Panc1 (cell line): ENCODE measurements at regions not wholly inside any gene's neighbourhood (a gene's known extent, or its start where the extent isn't known, plus 50 kb on each side); places are given as distances from the start of the nearest gene placed in this dataset.

Source experiments
- ATAC-seq: fragments of 200-7000 bp; cut with Tn5 transposase; 2 replicates; pipeline ENCODE4 v1.9.1; 2020; ENCODE audit warnings: mild to moderate bottlenecking, moderate library complexity
- BruUV-seq: library from RNA; stranded (reverse); fragments of 400-500 nt; replicated peaks from 2 replicates; lab custom pipeline; 2021; lab: Mats Ljungman, UMichigan
- CTCF ChIA-PET: fragments of 300-600 bp; sonication (Branson Sonifier 250); formaldehyde crosslinking; loops from one replicate; lab custom pipeline; 2022; ENCODE audit warnings: antibody characterized with exemption; lab: Charles Lee
- POLR2A ChIA-PET: fragments of 300-600 bp; sonication (Branson Sonifier 250); formaldehyde crosslinking; loops from one replicate; lab custom pipeline; 2022; ENCODE audit warnings: antibody characterized with exemption; lab: Charles Lee
- DNase-seq: peaks from one replicate; pipeline ENCODE4 v3.0.0-alpha.2; 2010; ENCODE audit warnings: low read depth, low spot score
- H3K27ac ChIP-seq: 2 replicates; pipeline ENCODE4 v1.5.1; 2011; ENCODE audit warnings: mild to moderate bottlenecking, low read length, inconsistent platforms
- H3K27me3 ChIP-seq: fragments of 200-500 bp; sonication (Bioruptor generic); 2 replicates; pipeline ENCODE4 v1.6.0; 2014; ENCODE audit warnings: low read length, inconsistent platforms; ENCODE audit not compliant: control insufficient read depth, insufficient read depth
- H3K36me3 ChIP-seq: fragments of 200-500 bp; sonication (Bioruptor generic); 2 replicates; pipeline ENCODE4 v1.5.1; 2014; ENCODE audit warnings: inconsistent platforms, mild to moderate bottlenecking, low read length, moderate library complexity; ENCODE audit not compliant: control insufficient read depth, insufficient read depth
- H3K4me1 ChIP-seq: 2 replicates; pipeline ENCODE4 v1.5.1; 2011; ENCODE audit warnings: inconsistent platforms, mild to moderate bottlenecking, low read length, moderate library complexity; ENCODE audit not compliant: control insufficient read depth, insufficient read depth
- H3K4me3 ChIP-seq, 2 experiments: 2 replicates each; pipeline ENCODE4 v1.5.1; 2011 to 2012; ENCODE audit warnings: low read depth in 2 of 2, low read length in 2 of 2, mild to moderate bottlenecking in 2 of 2, inconsistent platforms in 1 of 2, moderate library complexity in 1 of 2
- H3K9me3 ChIP-seq: fragments of 200-500 bp; sonication (Bioruptor generic); 2 replicates; pipeline ENCODE4 v1.5.1; 2014; ENCODE audit warnings: low read depth, mild to moderate bottlenecking, inconsistent platforms, low read length, moderate library complexity; ENCODE audit not compliant: control insufficient read depth, insufficient read depth
- POLR2AphosphoS5 ChIP-seq: IDR thresholded peaks from 2 replicates; pipeline ENCODE4 v1.6.1; 2012; ENCODE audit warnings: mild to moderate bottlenecking, low read depth, low read length, moderate library complexity
- SIN3A ChIP-seq: IDR thresholded peaks from 2 replicates; pipeline ENCODE4 v1.6.1; 2012; ENCODE audit warnings: low read depth, mild to moderate bottlenecking, low read length, moderate library complexity, borderline replicate concordance; ENCODE audit not compliant: insufficient read depth
- TCF7L2 ChIP-seq: IDR thresholded peaks from 2 replicates; pipeline ENCODE4 v1.6.1; 2011; ENCODE audit warnings: mild to moderate bottlenecking, low read depth, low read length, inconsistent platforms
- in situ Hi-C: cut with HindIII; loops from 2 replicates; pipeline ENCODE4 v1.10.0; 2016; ENCODE audit warnings: low sequenced_read_pairs, low pct_unique_long_range_greater_than_20kb
- intact Hi-C: fragments of 100-400 bp; cut with micrococcal nuclease; formaldehyde crosslinking; loops from one replicate; pipeline ENCODE4 v1.10.0; 2022; ENCODE audit not compliant: unreplicated experiment
- TF ChIP-seq, protein P1 (sequence below): fragments of 450-650 bp; IDR thresholded peaks from 2 replicates; pipeline ENCODE4 v1.5.1; 2017; ENCODE audit warnings: mild to moderate bottlenecking
- TF ChIP-seq, protein P2 (sequence below), 2 experiments: IDR thresholded peaks; 2 replicates each; pipeline ENCODE4 v1.6.1; 2011 to 2012; ENCODE audit warnings: low read depth in 2 of 2, control low read depth in 1 of 2, low read length in 1 of 2, mild to moderate bottlenecking in 1 of 2, moderate library complexity in 1 of 2; ENCODE audit not compliant: insufficient read depth in 1 of 2

DNA sequence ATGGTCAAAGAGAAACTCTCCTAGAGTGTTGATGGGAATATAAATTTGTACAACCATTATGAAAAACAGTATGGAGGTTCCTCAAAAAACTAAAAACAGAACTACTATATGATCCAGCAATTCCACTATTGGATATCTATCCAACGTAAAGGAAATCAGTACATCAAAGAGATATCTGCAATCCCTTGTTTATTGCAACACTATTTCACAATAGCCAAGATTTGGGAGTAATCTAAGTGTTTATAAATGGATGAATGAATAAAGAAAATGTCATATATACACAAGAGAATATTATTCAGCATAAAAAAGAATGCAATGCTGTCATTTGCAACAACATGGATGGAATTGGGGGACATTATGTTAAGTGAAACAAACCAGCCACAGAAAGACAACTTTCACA is 1118.1 kb upstream of the PRKX start:
- Histone ChIP-seq H3K9me3 (no peaks in the 10 kb centered on the region), H3K27me3 (no peaks in the 10 kb centered on the region), H3K4me1 (no peaks in the 10 kb centered on the region), H3K4me3 (no peak overlapping the region), H3K27ac (peak overlapping the region; percentile 48; the same call in 1 of the 2 replicates), H3K36me3 (no peaks in the 10 kb centered on the region)
- in situ Hi-C loops, result no loop called here
- DNase-seq (no peak), ATAC-seq (no peak)
- intact Hi-C loops, result no loop called here
- TF ChIP-seq, protein P1, sequence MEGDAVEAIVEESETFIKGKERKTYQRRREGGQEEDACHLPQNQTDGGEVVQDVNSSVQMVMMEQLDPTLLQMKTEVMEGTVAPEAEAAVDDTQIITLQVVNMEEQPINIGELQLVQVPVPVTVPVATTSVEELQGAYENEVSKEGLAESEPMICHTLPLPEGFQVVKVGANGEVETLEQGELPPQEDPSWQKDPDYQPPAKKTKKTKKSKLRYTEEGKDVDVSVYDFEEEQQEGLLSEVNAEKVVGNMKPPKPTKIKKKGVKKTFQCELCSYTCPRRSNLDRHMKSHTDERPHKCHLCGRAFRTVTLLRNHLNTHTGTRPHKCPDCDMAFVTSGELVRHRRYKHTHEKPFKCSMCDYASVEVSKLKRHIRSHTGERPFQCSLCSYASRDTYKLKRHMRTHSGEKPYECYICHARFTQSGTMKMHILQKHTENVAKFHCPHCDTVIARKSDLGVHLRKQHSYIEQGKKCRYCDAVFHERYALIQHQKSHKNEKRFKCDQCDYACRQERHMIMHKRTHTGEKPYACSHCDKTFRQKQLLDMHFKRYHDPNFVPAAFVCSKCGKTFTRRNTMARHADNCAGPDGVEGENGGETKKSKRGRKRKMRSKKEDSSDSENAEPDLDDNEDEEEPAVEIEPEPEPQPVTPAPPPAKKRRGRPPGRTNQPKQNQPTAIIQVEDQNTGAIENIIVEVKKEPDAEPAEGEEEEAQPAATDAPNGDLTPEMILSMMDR, result no peak
- TF ChIP-seq POLR2AphosphoS5, result no peak
- TF ChIP-seq, protein P2, sequence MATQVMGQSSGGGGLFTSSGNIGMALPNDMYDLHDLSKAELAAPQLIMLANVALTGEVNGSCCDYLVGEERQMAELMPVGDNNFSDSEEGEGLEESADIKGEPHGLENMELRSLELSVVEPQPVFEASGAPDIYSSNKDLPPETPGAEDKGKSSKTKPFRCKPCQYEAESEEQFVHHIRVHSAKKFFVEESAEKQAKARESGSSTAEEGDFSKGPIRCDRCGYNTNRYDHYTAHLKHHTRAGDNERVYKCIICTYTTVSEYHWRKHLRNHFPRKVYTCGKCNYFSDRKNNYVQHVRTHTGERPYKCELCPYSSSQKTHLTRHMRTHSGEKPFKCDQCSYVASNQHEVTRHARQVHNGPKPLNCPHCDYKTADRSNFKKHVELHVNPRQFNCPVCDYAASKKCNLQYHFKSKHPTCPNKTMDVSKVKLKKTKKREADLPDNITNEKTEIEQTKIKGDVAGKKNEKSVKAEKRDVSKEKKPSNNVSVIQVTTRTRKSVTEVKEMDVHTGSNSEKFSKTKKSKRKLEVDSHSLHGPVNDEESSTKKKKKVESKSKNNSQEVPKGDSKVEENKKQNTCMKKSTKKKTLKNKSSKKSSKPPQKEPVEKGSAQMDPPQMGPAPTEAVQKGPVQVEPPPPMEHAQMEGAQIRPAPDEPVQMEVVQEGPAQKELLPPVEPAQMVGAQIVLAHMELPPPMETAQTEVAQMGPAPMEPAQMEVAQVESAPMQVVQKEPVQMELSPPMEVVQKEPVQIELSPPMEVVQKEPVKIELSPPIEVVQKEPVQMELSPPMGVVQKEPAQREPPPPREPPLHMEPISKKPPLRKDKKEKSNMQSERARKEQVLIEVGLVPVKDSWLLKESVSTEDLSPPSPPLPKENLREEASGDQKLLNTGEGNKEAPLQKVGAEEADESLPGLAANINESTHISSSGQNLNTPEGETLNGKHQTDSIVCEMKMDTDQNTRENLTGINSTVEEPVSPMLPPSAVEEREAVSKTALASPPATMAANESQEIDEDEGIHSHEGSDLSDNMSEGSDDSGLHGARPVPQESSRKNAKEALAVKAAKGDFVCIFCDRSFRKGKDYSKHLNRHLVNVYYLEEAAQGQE (IDR thresholded peaks at IDR 0.05; ENCODE audit: insufficient read depth in 1 of 2, low read depth in 2 of 2, low read length in 1 of 2), result no peak
- TF ChIP-seq TCF7L2, result no peak
- TF ChIP-seq SIN3A, result no peak
- no TSS peak for BruUV-seq
- CTCF ChIA-PET, result no interaction called here
- POLR2A ChIA-PET, result no interaction called here

DNA sequence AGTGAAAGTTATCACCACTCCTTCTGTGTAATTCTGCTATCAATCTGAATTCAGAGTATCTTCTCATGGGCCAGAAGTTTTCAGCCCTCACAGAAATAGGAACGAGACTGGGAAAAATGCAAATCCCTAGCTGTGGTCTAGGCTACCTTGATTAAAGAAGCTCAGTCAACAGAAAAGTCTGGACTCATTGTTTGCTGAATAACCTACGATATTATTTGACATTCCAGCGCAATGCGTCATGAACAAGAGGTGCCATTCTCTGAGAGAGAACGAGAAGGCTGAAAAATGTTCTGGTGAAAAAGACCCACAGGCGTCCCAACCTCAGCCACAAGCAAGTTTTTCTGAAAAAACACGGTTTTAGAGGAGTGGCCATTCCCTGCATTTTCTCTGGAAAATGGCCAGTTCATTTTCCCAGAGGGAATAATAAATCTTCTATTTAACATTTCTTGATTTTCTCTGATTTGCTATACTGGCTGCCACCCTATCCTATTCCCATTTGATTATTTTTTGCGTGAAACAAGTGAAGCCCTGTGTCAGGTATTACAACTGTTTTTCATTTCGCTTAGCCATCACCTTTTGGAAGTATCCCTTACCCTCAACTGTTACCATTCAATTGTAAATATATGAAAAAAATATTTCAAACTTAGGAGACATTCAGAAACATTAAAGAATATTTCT is 1117.6 kb upstream of the PRKX start:
- intact Hi-C loops, result no loop called here
- H3K27ac ChIP-seq, result peak overlapping the region; percentile 48; the same call in 1 of the 2 replicates
- no peaks in the 10 kb centered on the region for H3K4me1 ChIP-seq
- ChIA-PET POLR2A (no interaction called here), CTCF (no interaction called here)
- ATAC-seq, result peak; percentile 94
- H3K36me3 ChIP-seq, result no peaks in the 10 kb centered on the region
- peak; percentile 33 for DNase-seq
- H3K9me3 ChIP-seq, result no peaks in the 10 kb centered on the region
- TF ChIP-seq SIN3A, result no peak
- TF ChIP-seq, protein P2 (IDR thresholded peaks at IDR 0.05; ENCODE audit: insufficient read depth in 1 of 2, low read depth in 2 of 2, low read length in 1 of 2), result no peak
- H3K27me3 ChIP-seq, result no peaks in the 10 kb centered on the region
- BruUV-seq, result no TSS peak
- H3K4me3 ChIP-seq, result 0 out of 4 replicates have a peak overlapping the region, but pooled peaks of 1 of the 2 experiments have one; percentile 4
- in situ Hi-C loops, result no loop called here
